ENCODE measurements at regions not wholly inside any gene's neighbourhood (a gene's known extent, or its start where the extent isn't known, plus 50 kb on each side); places are given as distances from the start of the nearest gene placed in this dataset.

DNA sequence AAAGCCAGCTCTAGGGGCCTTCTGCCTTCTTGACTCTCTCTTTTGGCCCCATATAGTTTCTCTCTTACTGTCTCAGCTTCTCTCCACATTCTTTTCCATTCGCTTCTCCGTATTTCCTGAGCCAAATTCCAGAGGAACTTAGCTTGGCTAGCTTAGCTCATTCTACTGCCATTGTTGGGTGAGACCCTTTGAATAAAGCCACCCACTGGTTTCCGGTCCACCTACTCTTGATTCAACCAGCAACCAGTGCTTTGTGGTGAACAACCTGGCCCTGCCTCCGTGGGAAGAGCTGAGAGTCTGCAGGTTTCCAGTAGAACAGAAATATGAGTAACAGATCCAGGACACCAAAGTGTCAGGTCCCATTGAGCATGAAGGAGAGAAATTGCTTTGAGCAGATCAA lies 81.3 kb upstream of the ARHGAP20 start:
- H3K36me3 Mint-ChIP-seq (ENCODE audit: low read depth) = no peaks in the 10 kb centered on the region
- H3K4me3 Mint-ChIP-seq = no peak overlapping the region
- no peaks in the 10 kb centered on the region for H3K9me3 Mint-ChIP-seq
- no peak for DNase-seq
- peaks cover 8% of the 10 kb centered on the region for H3K27me3 Mint-ChIP-seq (ENCODE audit: low read depth, poor library complexity)
- no peaks in the 10 kb centered on the region for H3K4me1 Mint-ChIP-seq
- no peak for TF ChIP-seq CTCF (IDR thresholded peaks at IDR 0.05)
- H3K27ac Mint-ChIP-seq = no peak overlapping the region

DNA sequence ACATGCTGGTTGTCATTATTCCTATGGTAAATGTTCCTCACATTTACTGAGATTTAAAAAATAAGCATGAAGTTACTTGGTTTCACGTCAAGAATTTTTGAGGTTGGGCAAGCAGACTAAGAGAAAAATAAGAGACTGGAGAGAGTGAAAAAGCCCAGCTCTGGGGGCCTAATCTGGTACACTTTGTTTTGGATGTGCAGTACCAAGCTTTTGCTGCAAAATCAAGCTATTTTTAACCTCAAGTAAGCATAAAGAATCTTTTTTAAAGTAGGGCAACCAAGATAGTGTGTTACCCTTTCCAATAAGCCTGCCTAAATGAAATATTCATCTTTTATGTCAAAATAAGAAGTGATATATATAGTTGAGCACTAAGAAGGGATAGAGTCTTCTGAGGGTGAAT lies 79.4 kb upstream of the ARHGAP20 start:
- no peak for TF ChIP-seq CTCF (IDR thresholded peaks at IDR 0.05)
- Mint-ChIP-seq H3K27me3 (ENCODE audit: low read depth, poor library complexity) (peaks cover 8% of the 10 kb centered on the region), H3K9me3 (no peaks in the 10 kb centered on the region), H3K4me1 (no peaks in the 10 kb centered on the region), H3K27ac (no peak overlapping the region), H3K36me3 (ENCODE audit: low read depth) (no peaks in the 10 kb centered on the region), H3K4me3 (no peak overlapping the region)
- DNase-seq = no peak

- TF ChIP-seq CTCF (IDR thresholded peaks at IDR 0.05) = no peak
- peaks cover 6% of the 10 kb centered on the region for H3K27me3 Mint-ChIP-seq (ENCODE audit: low read depth, poor library complexity)
- no peak overlapping the region for H3K4me3 Mint-ChIP-seq
- no peaks in the 10 kb centered on the region for H3K36me3 Mint-ChIP-seq (ENCODE audit: low read depth)
- no peak overlapping the region for H3K27ac Mint-ChIP-seq
- no peak for DNase-seq
- no peaks in the 10 kb centered on the region for H3K4me1 Mint-ChIP-seq
- H3K9me3 Mint-ChIP-seq = peaks cover 9% of the 10 kb centered on the region
These were observed 75.4 kb upstream of the ARHGAP20 start for GRCh38 chr11:110787680-110788079.

- no peak overlapping the region for H3K4me3 Mint-ChIP-seq
- H3K27ac Mint-ChIP-seq = no peak overlapping the region
- no peaks in the 10 kb centered on the region for H3K4me1 Mint-ChIP-seq
- no peaks in the 10 kb centered on the region for H3K36me3 Mint-ChIP-seq (ENCODE audit: low read depth)
- DNase-seq = no peak
- H3K27me3 Mint-ChIP-seq (ENCODE audit: low read depth, poor library complexity) = peaks cover 6% of the 10 kb centered on the region
- H3K9me3 Mint-ChIP-seq = peaks cover 9% of the 10 kb centered on the region
- TF ChIP-seq CTCF (IDR thresholded peaks at IDR 0.05) = no peak
These were observed 74.1 kb upstream of the ARHGAP20 start for GRCh38 chr11:110786226-110786902.

DNA sequence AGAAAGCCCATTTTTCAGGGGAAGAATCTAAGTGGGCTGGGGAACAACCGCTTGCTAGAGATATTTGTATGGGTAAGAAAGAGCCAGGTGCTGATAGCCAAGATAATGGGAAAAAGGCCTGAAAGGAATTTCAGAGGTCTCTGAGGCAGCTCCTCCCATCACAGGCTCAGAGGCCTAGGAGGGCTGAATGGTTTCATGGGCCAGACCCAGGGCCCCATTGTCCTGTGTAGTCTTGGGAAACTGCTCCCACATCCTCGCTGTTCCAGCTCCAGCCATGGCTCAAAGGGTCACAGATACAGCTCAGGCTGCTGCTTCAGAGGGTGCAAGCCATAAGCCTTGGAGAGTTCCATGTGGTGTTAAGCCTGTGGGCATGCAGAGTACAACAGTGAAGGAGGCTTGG lies 73.2 kb upstream of the ARHGAP20 start:
- TF ChIP-seq CTCF (IDR thresholded peaks at IDR 0.05) = no peak
- H3K36me3 Mint-ChIP-seq (ENCODE audit: low read depth) = no peaks in the 10 kb centered on the region
- no peaks in the 10 kb centered on the region for H3K4me1 Mint-ChIP-seq
- no peak for DNase-seq
- no peak overlapping the region for H3K4me3 Mint-ChIP-seq
- H3K27ac Mint-ChIP-seq = no peak overlapping the region
- peaks cover 9% of the 10 kb centered on the region for H3K9me3 Mint-ChIP-seq
- H3K27me3 Mint-ChIP-seq (ENCODE audit: low read depth, poor library complexity) = peaks cover 4% of the 10 kb centered on the region

DNA sequence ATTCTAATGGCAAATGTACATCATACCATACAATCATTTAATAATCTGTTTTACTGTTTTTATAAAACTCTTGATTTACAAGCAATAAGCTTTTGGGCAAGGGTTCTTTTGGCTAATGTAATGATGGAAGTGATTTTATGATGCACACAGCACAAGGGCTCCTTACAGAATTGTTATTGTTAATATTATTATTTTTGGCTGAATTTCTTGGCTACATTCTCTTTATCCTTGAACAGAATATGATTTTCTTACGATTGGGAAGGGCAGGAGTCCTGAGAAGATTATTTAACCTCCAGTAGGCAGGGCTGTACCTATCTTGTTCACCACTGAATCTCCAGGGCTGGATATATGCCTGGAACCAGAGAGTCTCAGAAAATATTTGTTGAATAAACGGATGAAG lies 70.4 kb upstream of the ARHGAP20 start:
- Mint-ChIP-seq H3K4me3 (no peak overlapping the region), H3K27me3 (ENCODE audit: low read depth, poor library complexity) (peaks cover 5% of the 10 kb centered on the region), H3K27ac (no peak overlapping the region), H3K9me3 (peaks cover 14% of the 10 kb centered on the region), H3K4me1 (no peaks in the 10 kb centered on the region), H3K36me3 (ENCODE audit: low read depth) (no peaks in the 10 kb centered on the region)
- DNase-seq = no peak
- no peak for TF ChIP-seq CTCF (IDR thresholded peaks at IDR 0.05)
